RKO (cell line): ENCODE measurements at regions not wholly inside any gene's neighbourhood (a gene's known extent, or its start where the extent isn't known, plus 50 kb on each side); places are given as distances from the start of the nearest gene placed in this dataset.

Experiments used
- DNase-seq: peaks from one replicate; pipeline ENCODE4 v3.0.0-alpha.2; 2016; ENCODE audit warnings: low spot score

DNA sequence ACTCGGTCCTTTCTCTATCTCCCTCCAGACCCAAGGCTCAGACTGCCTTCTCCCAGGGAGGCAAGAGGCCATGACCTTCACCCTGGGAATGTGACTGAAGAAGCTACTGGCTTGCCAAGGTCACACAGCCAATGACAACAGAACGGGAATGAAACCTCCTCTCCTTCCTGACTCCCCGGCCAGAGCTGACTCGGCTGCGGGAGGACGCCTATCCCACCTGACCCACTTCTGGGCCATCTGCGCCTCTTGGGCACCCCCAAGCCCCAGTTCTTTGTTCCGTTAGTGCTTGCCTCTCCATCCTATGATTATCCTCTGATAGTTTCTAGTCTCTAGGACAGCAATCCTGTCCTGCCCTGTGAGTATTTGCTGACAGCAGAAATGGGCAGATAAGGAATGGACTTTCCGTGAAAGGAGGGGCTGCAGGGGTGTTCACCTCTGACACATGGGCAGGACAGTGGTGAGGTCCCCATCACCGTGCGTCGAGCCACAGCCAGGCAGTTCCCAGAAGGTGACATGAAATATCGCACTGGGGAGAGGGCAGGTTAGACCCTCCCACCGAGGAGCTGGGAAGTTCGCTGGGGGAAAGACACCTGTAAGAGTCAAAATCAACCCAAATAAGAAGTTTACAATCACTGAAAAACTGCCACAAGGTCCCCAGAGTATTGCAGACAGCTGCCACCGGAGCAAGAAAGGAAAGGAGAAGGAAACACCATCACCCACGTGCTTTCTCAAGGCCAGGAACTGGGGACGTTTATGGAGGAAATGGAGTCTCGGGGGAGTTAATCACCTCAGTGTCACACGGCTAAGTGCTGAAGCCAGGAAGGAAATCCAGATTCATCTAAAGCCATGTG lies 63.0 kb downstream of the INSIG1 start:
- no peak for DNase-seq

DNA sequence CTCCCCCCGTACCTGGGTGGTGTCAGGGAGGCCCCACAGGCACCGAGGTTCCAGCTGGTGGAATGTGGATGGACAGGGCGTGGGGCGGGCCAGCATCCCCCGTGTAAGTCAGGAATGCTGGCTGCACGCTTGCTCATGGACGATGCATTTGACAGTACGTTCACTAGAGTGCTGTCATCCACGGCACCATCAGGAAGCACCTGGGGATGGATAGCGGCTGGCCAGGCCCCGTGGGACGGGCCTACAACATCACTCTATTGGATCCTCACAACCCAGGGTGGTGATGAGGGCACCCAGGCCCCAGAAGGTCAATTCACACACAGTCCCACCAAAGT lies 63.6 kb downstream of the INSIG1 start:
- no peak for DNase-seq

- no peak for DNase-seq
Measured at GRCh38 chr7:155361947-155362346, 64.3 kb downstream of the INSIG1 start.

GRCh38 chr7:155362380-155363145 lies 64.9 kb downstream of the INSIG1 start:
- DNase-seq, result no peak

DNA sequence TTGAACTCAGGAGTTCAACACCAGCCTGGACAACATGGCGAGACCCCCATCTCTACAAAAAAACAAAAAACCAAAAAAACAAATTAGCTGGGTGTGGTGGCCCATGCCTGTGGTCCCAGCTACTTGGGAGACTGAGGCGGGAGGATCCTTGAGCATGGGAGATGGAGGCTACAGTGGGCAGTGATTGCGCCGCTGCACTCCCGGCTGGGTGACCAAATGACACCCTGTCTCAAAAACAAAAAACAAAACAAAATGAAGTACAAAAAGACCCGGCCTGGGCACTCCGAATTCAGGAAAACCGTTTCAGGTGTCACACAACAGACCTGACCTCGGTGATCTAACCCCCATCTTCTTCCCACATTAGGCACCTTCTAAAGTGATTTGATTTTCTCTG lies 65.5 kb downstream of the INSIG1 start:
- no peak for DNase-seq

DNA sequence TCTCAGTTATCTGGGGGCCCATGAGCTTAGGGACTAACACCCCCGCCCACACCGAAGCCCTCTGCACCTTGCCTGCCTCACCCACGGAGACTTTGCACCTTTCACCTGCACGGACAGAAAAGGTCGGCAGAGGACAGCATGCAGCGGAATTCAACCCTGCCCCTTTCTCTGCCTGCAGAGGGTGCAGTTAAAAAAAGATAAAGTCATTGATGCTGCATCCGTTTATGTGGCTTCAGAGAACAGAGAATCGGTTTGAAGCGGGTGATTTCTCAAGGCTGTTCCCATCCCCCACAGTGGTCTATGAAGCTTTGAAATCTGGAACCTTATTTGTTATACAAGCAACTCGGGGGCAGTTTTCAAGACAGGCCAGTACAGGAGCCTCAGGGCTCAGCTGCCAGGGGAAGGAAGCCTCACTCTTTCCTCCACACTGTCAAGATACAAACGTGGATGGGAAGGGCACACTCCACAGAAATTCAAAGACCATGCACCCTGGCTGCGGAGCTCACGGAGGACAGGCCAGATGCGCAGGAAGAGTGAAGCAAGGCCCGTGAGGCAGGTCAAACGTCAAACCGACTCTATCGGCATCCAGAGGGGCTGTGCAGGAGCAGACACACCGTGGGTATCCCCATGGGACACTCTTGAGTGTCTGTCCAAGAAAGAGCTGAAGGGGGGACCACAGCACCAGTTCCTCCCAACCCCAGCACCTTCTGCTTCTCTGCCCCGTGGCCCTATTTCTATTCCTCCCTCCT lies 66.3 kb downstream of the INSIG1 start:
- no peak for DNase-seq

DNA sequence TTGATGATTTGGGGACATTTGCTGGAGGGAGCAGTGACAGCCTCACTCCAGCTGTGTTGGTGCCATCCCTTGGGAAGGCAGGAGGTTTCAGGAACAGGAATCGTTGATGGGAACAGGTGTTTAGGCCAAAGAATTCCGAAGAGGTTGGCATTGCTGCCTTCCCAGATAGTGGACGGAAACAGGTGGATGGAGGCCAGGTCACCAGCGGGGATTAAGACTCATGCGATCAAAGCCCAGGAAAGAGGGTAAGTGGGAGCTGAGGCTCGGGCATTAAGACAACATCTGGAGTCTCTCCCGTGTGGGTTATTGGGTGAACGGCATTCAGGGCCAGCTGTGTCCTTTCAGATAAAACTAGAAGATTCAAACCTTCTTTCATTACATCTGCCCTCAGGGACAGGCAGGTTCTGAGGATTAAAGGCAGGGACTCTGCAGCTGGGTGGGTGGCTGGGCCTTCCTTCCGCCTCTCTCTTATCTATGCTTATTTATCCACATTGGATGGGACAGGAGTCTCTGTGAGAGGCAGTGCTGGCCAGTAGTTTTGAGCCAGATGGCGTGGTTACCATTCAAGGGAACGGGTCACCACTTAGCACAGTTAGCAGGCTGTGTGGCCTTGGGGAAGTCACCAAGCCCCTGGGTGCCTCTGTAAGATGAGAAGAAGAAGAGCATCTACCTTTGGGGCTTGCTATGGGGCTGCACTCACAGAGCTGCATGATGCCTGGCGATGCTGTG lies 67.6 kb downstream of the INSIG1 start:
- no peak for DNase-seq

DNA sequence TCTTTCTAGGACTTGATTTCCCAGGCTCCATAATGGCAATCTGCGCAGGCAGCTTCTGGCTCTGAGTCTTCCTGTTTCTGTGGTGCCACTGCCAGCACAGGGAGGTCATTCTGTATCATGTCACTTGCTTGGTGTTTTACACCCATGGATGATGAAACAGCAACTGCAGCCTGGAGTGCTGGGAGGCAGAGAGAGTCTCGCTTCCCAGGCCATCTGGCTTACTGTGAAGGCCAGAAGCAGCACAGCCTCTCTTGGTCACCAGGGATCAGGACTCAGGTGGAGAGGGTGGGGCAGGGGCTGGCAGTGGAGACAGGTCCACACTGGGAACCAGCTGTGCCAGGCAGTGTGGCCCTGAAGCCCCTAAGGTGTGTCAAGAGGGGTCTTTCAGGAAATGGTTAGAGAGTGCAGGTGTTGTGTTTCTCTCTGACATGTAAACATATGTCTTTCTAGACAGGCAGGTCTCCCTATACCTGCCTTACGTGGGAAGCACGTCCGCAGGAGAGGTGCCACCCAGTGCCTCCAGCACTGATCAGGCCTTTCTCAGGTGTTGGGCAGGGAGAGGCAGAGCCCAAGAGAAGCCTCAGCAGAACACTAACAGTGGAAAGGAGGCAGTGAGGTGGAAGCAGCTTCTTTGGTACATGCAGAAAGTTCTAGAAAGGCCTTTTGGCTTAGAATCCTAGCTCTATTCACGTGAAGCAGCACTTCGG lies 71.4 kb downstream of the INSIG1 start:
- DNase-seq, result no peak

GRCh38 chr7:155369766-155370165 lies 72.1 kb downstream of the INSIG1 start:
- no peak for DNase-seq

DNA sequence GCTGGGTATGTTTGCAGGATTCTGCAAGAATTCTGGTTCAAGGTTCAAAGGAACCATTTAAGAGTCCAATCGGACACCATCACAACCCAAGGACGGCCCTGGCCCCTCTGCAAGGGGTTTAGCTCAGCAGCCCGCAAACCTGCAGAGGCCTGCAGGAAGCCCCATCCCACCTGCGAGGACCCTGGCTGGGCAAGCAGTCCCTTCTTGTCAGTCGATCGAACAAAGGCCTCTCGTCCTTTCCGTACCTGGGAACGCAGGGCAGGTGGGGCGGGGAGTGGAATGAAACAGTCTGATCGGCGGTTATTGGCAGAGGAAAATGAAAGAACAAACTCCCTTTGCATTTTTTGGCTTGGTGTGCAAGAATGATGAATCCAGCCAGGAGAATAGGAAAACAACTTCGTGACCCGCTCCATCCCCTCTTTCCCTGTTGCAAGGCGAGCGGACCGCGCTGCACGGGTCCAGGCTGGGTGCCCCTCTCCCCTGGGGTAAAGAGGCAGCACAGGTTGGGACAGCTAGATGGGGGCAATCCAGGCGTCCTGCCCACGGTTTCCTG lies 73.7 kb downstream of the INSIG1 start:
- no peak for DNase-seq

DNA sequence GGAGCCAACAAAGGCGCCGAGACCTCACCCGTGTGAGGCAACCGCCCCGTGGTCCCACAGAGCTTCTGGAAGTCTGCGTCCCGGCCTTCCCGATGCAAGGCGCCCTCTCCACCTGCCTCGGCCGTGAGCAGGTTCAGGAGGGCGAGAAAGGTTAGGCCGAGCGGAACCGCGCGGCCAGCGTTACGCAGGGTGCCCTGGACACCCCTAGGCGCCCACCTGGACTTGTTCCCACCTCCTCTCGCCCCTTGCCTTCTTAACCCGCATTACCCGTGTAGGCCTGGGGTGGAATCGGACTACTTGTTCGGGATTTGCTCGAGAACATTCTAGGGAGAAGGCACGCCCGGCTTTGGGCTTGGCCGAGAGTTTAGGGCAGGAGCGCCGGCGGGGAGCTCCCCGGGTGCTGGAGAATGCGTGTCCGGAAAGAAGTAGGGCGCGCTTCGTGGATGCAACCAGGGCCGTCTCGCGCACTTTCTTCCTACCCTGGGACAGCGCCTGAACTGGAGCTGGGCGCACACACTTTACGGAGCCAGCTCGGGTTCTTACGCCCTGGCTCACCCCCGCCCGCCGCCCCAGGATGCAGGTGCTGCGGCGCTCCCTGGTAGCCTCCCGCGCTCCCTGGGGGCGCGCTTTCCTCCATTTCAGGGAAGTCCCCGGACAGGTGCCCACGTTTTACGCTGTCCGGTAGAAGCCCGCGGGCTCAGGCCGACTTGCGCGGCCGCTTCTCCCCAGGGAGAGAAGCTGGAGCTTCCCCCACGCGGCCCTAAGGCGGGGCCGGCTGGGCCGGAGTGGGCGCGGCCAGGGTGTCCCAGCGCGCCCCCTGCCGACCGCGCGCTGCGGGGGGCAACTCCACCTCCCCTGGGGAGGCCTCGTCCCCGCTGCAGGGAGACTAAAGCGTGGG lies 74.5 kb downstream of the INSIG1 start:
- no peak for DNase-seq

- DNase-seq, result no peak
Measured at GRCh38 chr7:155372782-155373358, 75.2 kb downstream of the INSIG1 start.

GRCh38 chr7:155373359-155374273 lies 75.9 kb downstream of the INSIG1 start:
- DNase-seq, result no peak

DNA sequence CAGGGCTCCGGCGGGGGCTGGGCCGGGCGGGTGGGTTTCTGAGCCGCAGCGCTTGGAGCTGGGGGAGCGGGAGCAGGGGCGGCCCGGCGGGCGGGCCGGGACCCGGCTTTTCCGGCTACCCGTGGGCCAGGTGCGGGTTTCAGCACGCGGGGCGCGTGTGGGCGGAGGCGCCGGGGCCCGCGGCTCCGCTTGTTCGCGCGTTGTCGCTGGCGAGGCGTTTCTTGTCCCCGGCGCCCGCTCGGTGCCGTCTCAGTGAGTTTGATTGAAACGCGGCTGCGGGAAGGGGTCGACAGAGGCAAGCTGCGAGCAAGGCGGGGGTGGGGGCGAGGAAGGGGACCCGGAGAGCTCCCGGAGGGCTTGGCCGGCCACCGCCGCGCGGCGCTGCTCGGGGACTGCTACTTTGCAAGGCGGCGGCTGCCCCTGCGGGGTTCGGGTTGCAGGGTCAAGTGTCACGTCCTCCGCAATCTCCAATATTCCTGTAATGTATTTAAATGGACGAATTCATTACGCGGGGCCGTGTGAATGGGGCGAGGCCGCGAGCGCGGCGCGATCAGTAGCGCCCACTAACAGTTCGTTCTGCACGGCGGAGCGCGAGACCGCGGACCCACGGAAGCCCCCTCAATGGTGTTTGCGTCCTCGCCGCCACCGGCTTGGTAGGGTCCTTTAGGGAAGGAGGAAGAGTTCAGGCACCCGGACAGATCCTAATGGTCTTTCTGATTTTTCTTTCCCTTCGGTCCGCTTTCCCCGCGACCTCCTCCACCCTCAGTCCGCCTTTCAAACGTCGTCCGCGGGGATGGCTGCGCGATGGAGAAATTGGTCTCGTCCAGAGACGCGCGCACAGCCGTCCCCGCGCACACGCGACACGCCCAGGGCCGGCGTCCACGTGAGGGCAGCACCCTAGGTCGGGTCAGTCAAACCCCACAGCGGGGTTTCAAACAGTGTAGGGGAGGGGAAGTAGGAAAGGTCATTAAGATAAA lies 76.9 kb downstream of the INSIG1 start:
- DNase-seq, result no peak

- DNase-seq, result no peak
Measured at GRCh38 chr7:155375337-155376277, 77.9 kb downstream of the INSIG1 start.
